ENCODE measurements at regions not wholly inside any gene's neighbourhood (a gene's known extent, or its start where the extent isn't known, plus 50 kb on each side); places are given as distances from the start of the nearest gene placed in this dataset.

GRCh38 chr14:51430079-51430478 lies 190.0 kb downstream of the TMX1 start:
- Histone ChIP-seq H3K79me1 (ENCODE audit: low read depth, low read length) (no peaks in the 10 kb centered on the region), H2BK120ac (replicated peaks; ENCODE audit: low read depth, low read length) (no peak overlapping the region)
- FAIRE-seq = no peak

More at GRCh38 chr14:51430079-51430478, 190.0 kb downstream of the TMX1 start:
- no peak overlapping the region for H2BK5ac ChIP-seq (ENCODE audit: low read depth, low read length)
- no peak overlapping the region for H3K23ac ChIP-seq (ENCODE audit: insufficient read length)
- no peak overlapping the region for H3K18ac ChIP-seq (ENCODE audit: extremely low read depth, low read length)
- H3K27ac ChIP-seq (ENCODE audit: low read depth, low read length) = no peak overlapping the region
- no peak overlapping the region for H3K4ac ChIP-seq (replicated peaks; ENCODE audit: insufficient read length, low read depth, low read length)
- H2BK12ac ChIP-seq (ENCODE audit: low read depth, low read length) = no peak overlapping the region
- no peaks in the 10 kb centered on the region for H3K9me3 ChIP-seq (ENCODE audit: insufficient read depth in 2 of 2, low read depth in 1 of 2, low read length in 1 of 2)
- no peaks in the 10 kb centered on the region for H3K36me3 ChIP-seq (ENCODE audit: control insufficient read depth in 2 of 4, insufficient read depth in 4 of 4, low read length in 3 of 4)
- H3K23me2 ChIP-seq (ENCODE audit: low read depth, low read length) = no peaks in the 10 kb centered on the region
- H3K56ac ChIP-seq (replicated peaks; ENCODE audit: insufficient read length, low read depth, low read length) = no peak overlapping the region
- ChIA-PET POLR2A (ENCODE audit: partially characterized antibody) (no interaction called here), CTCF (ENCODE audit: partially characterized antibody) (no interaction called here)
- no peak for TF ChIP-seq TAF7 (optimal IDR thresholded peaks at IDR 0.05; ENCODE audit: borderline replicate concordance, low read depth, low read length)
- TF ChIP-seq BRCA1 (IDR thresholded peaks at IDR 0.05; ENCODE audit: low read depth, low read length) = no peak
- TF ChIP-seq HDAC6 (IDR thresholded peaks at IDR 0.05; ENCODE audit: low read depth, low read length) = no peak
- TF ChIP-seq CTCF (IDR thresholded peaks at IDR 0.05; ENCODE audit: control extremely low read depth in 1 of 3, insufficient read depth in 1 of 3, low read depth in 1 of 3, low read length in 3 of 3) = no peak
- TF ChIP-seq JUN (IDR thresholded peaks at IDR 0.05; ENCODE audit: low read depth, low read length) = no peak
- no peak for TF ChIP-seq TBP (IDR thresholded peaks at IDR 0.05; ENCODE audit: low read depth, low read length)
- no peak for TF ChIP-seq RNF2 (IDR thresholded peaks at IDR 0.05; ENCODE audit: borderline replicate concordance, low read depth, low read length, missing control alignments, poor library complexity, severe bottlenecking)
- TF ChIP-seq POLR2A (IDR thresholded peaks at IDR 0.05; ENCODE audit: control extremely low read depth in 1 of 2, low read depth in 2 of 2, low read length in 2 of 2) = no peak
- TF ChIP-seq CEBPB (IDR thresholded peaks at IDR 0.05; ENCODE audit: low read depth, low read length) = no peak
- TF ChIP-seq GABPA (IDR thresholded peaks at IDR 0.05; ENCODE audit: borderline replicate concordance, insufficient read depth, low read length) = no peak
- no peak for TF ChIP-seq FOSL1 (IDR thresholded peaks at IDR 0.05; ENCODE audit: insufficient read depth, low read depth, low read length)
- TF ChIP-seq YY1 (IDR thresholded peaks at IDR 0.05; ENCODE audit: low read depth, low read length) = no peak
- H4K20me1 ChIP-seq (replicated peaks in 1 of 2; ENCODE audit: control insufficient read depth in 1 of 2, insufficient read depth in 2 of 2, low read length in 2 of 2) = no peaks in the 10 kb centered on the region
- no peak overlapping the region for H2BK20ac ChIP-seq (ENCODE audit: low read length)
- no peak overlapping the region for H3K14ac ChIP-seq (ENCODE audit: insufficient read length)
- no peak overlapping the region for H2BK15ac ChIP-seq (ENCODE audit: low read length)
- no peaks in the 10 kb centered on the region; a peak in 1 of 7 replicates for H3K4me1 ChIP-seq (replicated peaks in 1 of 4; ENCODE audit: control insufficient read depth in 3 of 4, insufficient read depth in 4 of 4, low read length in 3 of 4)
- no peak overlapping the region for H4K5ac ChIP-seq (ENCODE audit: insufficient read length, low read depth, low read length)
- no peaks in the 10 kb centered on the region for H3K27me3 ChIP-seq (replicated peaks in 1 of 4; ENCODE audit: control insufficient read depth in 3 of 4, extremely low read depth in 1 of 4, insufficient read depth in 3 of 4, low read length in 3 of 4)
- H3K4me2 ChIP-seq (ENCODE audit: insufficient read depth in 1 of 2, low read depth in 2 of 2, low read length in 2 of 2) = no peak overlapping the region
- 77% methylated on average over 4 of the region's 4 CpGs; no CpG with 5 or more reads in 1 of the 2 experiments for WGBS, 2 experiments (ENCODE audit: extremely low coverage in 1 of 2, insufficient coverage in 1 of 2, insufficient read length in 1 of 2, insufficient replicate concordance in 2 of 2, low coverage in 1 of 2, low lambda C conversion rate in 2 of 2, missing lambda C conversion rate in 1 of 2)
- H4K91ac ChIP-seq (replicated peaks; ENCODE audit: insufficient read length, low read length) = no peak overlapping the region
- no peak overlapping the region for H2AFZ ChIP-seq (ENCODE audit: low read length)
- no peak overlapping the region for H3K4me3 ChIP-seq (ENCODE audit: extremely low read depth in 1 of 4, insufficient read depth in 2 of 4, low read depth in 3 of 4, low read length in 4 of 4)
- H4K8ac ChIP-seq (ENCODE audit: extremely low read depth, insufficient read depth, low read length) = no peak overlapping the region
- no peaks in the 10 kb centered on the region for H3K79me2 ChIP-seq (ENCODE audit: control insufficient read depth in 1 of 2, insufficient read depth in 2 of 2, low read length in 2 of 2)
- no peak overlapping the region for H2AK5ac ChIP-seq (ENCODE audit: low read depth, low read length)
- no peak for DNase-seq (ENCODE audit: low read depth in 1 of 2, low spot score in 2 of 2)
- H3K9ac ChIP-seq (replicated peaks in 1 of 4; ENCODE audit: extremely low read depth in 1 of 4, low read depth in 3 of 4, low read length in 3 of 4) = no peak overlapping the region

Data from H1 (cell line).